ENCODE measurements at regions not wholly inside any gene's neighbourhood (a gene's known extent, or its start where the extent isn't known, plus 50 kb on each side); places are given as distances from the start of the nearest gene placed in this dataset.

- TF ChIP-seq CTCF (IDR thresholded peaks at IDR 0.05; ENCODE audit: extremely low read depth, insufficient read depth, missing control alignments): no peak
- DNase-seq (ENCODE audit: low spot score): no peak
- in situ Hi-C loops (cut with MboI; ENCODE audit: low pct_unique_long_range_greater_than_20kb, low sequenced_read_pairs, unreplicated experiment): no loop called here
Measured at GRCh38 chr3:8279476-8279875, 222.1 kb upstream of the LMCD1 start.

- in situ Hi-C loops (cut with MboI; ENCODE audit: low pct_unique_long_range_greater_than_20kb, low sequenced_read_pairs, unreplicated experiment): no loop called here
- no peak for DNase-seq (ENCODE audit: low spot score)
- no peak for TF ChIP-seq CTCF (IDR thresholded peaks at IDR 0.05; ENCODE audit: extremely low read depth, insufficient read depth, missing control alignments)
Measured at GRCh38 chr3:8279886-8280550, 221.6 kb upstream of the LMCD1 start.

- no peak for TF ChIP-seq CTCF (IDR thresholded peaks at IDR 0.05; ENCODE audit: extremely low read depth, insufficient read depth, missing control alignments)
- in situ Hi-C loops (cut with MboI; ENCODE audit: low pct_unique_long_range_greater_than_20kb, low sequenced_read_pairs, unreplicated experiment): no loop called here
- no peak for DNase-seq (ENCODE audit: low spot score)
Measured at GRCh38 chr3:8282541-8283165, 219.0 kb upstream of the LMCD1 start.

- in situ Hi-C loops (cut with MboI; ENCODE audit: low pct_unique_long_range_greater_than_20kb, low sequenced_read_pairs, unreplicated experiment): no loop called here
- no peak for TF ChIP-seq CTCF (IDR thresholded peaks at IDR 0.05; ENCODE audit: extremely low read depth, insufficient read depth, missing control alignments)
- DNase-seq (ENCODE audit: low spot score): no peak
Measured at GRCh38 chr3:8283193-8283592, 218.4 kb upstream of the LMCD1 start.

GRCh38 chr3:8286086-8286485, 215.5 kb upstream of the LMCD1 start:
- in situ Hi-C loops (cut with MboI; ENCODE audit: low pct_unique_long_range_greater_than_20kb, low sequenced_read_pairs, unreplicated experiment): no loop called here
- TF ChIP-seq CTCF (IDR thresholded peaks at IDR 0.05; ENCODE audit: extremely low read depth, insufficient read depth, missing control alignments): no peak

GRCh38 chr3:8286749-8287148, 214.9 kb upstream of the LMCD1 start:
- in situ Hi-C loops (cut with MboI; ENCODE audit: low pct_unique_long_range_greater_than_20kb, low sequenced_read_pairs, unreplicated experiment): no loop called here
- TF ChIP-seq CTCF (IDR thresholded peaks at IDR 0.05; ENCODE audit: extremely low read depth, insufficient read depth, missing control alignments): no peak
- DNase-seq (ENCODE audit: low spot score): no peak

More at GRCh38 chr3:8286086-8286485, 215.5 kb upstream of the LMCD1 start:
- no peak for DNase-seq (ENCODE audit: low spot score)
